ENCODE measurements at regions not wholly inside any gene's neighbourhood (a gene's known extent, or its start where the extent isn't known, plus 50 kb on each side); places are given as distances from the start of the nearest gene placed in this dataset.
"Not testable (repeated sequence)": the region's sequence is repeated elsewhere in the genome, so short reads cannot be mapped to it uniquely, and the experiment has no call there.

- H3K27me3 ChIP-seq (ENCODE audit: insufficient read depth); H3K4me2 ChIP-seq; H3K4me1 ChIP-seq (ENCODE audit: insufficient read depth); H3K9me2 ChIP-seq (ENCODE audit: insufficient read depth); H3K36me3 ChIP-seq (ENCODE audit: insufficient read depth); H3K27ac Mint-ChIP-seq; ATAC-seq; H3K36me3 Mint-ChIP-seq (ENCODE audit: low read depth); H2AFZ ChIP-seq; H3K9me3 Mint-ChIP-seq; H3K4me3 ChIP-seq; H4K20me1 ChIP-seq (replicated peaks; ENCODE audit: insufficient read depth); H3K4me3 Mint-ChIP-seq; H3K79me2 ChIP-seq (replicated peaks; ENCODE audit: insufficient read depth); DNase-seq (ENCODE audit: low spot score); H3K27ac ChIP-seq (ENCODE audit: low read depth); H3K27me3 Mint-ChIP-seq (ENCODE audit: insufficient read depth, low read depth, poor library complexity); H3F3A ChIP-seq (replicated peaks; ENCODE audit: low read depth): not testable (repeated sequence)
- H3K4me1 Mint-ChIP-seq: peaks cover 10% of the 10 kb centered on the region
Observed at GRCh38 chr5:93933269-93933668, 191.9 kb upstream of the POU5F2 start.

DNA sequence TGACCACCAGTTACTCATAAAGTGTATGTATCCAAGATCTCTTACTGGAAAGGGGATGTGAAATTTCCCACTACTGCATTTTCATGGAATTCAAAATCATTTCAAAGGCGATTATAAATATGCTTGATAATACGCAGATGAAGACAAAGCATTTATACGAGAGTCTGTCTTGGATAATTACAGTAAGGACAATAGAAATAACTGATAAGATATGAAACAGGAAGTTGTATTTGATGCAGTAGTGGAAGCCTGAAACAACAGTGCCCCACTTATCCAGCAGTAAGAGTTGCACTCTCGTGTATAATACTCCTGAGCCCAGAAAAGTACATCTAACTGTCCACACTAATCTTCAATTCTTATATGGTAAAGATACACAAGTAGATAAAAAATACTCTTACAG, 188.7 kb upstream of the POU5F2 start:
- Histone ChIP-seq H4K20me1 (replicated peaks; ENCODE audit: insufficient read depth) (no peaks in the 10 kb centered on the region), H3K36me3 (ENCODE audit: insufficient read depth) (no peaks in the 10 kb centered on the region), H3K79me2 (replicated peaks; ENCODE audit: insufficient read depth) (no peaks in the 10 kb centered on the region), H3K4me3 (no peak overlapping the region), H3K4me1 (ENCODE audit: insufficient read depth) (peaks cover 11% of the 10 kb centered on the region), H3F3A (replicated peaks; ENCODE audit: low read depth) (no peaks in the 10 kb centered on the region), H3K4me2 (no peak overlapping the region), H2AFZ (no peak overlapping the region), H3K9me2 (ENCODE audit: insufficient read depth) (no peaks in the 10 kb centered on the region), H3K27ac (ENCODE audit: low read depth) (no peak overlapping the region), H3K27me3 (ENCODE audit: insufficient read depth) (no peaks in the 10 kb centered on the region)
- Mint-ChIP-seq H3K4me1 (peaks cover 23% of the 10 kb centered on the region), H3K9me3 (no peaks in the 10 kb centered on the region), H3K27me3 (ENCODE audit: insufficient read depth, low read depth, poor library complexity) (peaks cover 1% of the 10 kb centered on the region), H3K36me3 (ENCODE audit: low read depth) (no peaks in the 10 kb centered on the region), H3K27ac (no peak overlapping the region; the same call in 1 of the 2 replicates), H3K4me3 (no peak overlapping the region)
- ATAC-seq: no peak
- no peak for DNase-seq (ENCODE audit: low spot score)
- TF ChIP-seq ETS1 (IDR thresholded peaks at IDR 0.05) (no peak), JUNB (IDR thresholded peaks at IDR 0.05; ENCODE audit: unreplicated experiment) (no peak), EZH2 (IDR thresholded peaks at IDR 0.05; ENCODE audit: low read depth, unreplicated experiment) (no peak), NANOG (IDR thresholded peaks at IDR 0.05; ENCODE audit: borderline replicate concordance) (no peak), CTCF (conservative IDR thresholded peaks at IDR 0.05; ENCODE audit: low read depth in 2 of 2) (no peak), REST (IDR thresholded peaks at IDR 0.05; ENCODE audit: unreplicated experiment) (no peak), STAT1 (IDR thresholded peaks at IDR 0.05; ENCODE audit: unreplicated experiment) (no peak), EZH2phosphoT487 (IDR thresholded peaks at IDR 0.05; ENCODE audit: unreplicated experiment) (no peak), ZNF331 (CRISPR knock-in tag; IDR thresholded peaks at IDR 0.05; ENCODE audit: low read depth) (no peak)
- TF ChIP-seq, protein P1, sequence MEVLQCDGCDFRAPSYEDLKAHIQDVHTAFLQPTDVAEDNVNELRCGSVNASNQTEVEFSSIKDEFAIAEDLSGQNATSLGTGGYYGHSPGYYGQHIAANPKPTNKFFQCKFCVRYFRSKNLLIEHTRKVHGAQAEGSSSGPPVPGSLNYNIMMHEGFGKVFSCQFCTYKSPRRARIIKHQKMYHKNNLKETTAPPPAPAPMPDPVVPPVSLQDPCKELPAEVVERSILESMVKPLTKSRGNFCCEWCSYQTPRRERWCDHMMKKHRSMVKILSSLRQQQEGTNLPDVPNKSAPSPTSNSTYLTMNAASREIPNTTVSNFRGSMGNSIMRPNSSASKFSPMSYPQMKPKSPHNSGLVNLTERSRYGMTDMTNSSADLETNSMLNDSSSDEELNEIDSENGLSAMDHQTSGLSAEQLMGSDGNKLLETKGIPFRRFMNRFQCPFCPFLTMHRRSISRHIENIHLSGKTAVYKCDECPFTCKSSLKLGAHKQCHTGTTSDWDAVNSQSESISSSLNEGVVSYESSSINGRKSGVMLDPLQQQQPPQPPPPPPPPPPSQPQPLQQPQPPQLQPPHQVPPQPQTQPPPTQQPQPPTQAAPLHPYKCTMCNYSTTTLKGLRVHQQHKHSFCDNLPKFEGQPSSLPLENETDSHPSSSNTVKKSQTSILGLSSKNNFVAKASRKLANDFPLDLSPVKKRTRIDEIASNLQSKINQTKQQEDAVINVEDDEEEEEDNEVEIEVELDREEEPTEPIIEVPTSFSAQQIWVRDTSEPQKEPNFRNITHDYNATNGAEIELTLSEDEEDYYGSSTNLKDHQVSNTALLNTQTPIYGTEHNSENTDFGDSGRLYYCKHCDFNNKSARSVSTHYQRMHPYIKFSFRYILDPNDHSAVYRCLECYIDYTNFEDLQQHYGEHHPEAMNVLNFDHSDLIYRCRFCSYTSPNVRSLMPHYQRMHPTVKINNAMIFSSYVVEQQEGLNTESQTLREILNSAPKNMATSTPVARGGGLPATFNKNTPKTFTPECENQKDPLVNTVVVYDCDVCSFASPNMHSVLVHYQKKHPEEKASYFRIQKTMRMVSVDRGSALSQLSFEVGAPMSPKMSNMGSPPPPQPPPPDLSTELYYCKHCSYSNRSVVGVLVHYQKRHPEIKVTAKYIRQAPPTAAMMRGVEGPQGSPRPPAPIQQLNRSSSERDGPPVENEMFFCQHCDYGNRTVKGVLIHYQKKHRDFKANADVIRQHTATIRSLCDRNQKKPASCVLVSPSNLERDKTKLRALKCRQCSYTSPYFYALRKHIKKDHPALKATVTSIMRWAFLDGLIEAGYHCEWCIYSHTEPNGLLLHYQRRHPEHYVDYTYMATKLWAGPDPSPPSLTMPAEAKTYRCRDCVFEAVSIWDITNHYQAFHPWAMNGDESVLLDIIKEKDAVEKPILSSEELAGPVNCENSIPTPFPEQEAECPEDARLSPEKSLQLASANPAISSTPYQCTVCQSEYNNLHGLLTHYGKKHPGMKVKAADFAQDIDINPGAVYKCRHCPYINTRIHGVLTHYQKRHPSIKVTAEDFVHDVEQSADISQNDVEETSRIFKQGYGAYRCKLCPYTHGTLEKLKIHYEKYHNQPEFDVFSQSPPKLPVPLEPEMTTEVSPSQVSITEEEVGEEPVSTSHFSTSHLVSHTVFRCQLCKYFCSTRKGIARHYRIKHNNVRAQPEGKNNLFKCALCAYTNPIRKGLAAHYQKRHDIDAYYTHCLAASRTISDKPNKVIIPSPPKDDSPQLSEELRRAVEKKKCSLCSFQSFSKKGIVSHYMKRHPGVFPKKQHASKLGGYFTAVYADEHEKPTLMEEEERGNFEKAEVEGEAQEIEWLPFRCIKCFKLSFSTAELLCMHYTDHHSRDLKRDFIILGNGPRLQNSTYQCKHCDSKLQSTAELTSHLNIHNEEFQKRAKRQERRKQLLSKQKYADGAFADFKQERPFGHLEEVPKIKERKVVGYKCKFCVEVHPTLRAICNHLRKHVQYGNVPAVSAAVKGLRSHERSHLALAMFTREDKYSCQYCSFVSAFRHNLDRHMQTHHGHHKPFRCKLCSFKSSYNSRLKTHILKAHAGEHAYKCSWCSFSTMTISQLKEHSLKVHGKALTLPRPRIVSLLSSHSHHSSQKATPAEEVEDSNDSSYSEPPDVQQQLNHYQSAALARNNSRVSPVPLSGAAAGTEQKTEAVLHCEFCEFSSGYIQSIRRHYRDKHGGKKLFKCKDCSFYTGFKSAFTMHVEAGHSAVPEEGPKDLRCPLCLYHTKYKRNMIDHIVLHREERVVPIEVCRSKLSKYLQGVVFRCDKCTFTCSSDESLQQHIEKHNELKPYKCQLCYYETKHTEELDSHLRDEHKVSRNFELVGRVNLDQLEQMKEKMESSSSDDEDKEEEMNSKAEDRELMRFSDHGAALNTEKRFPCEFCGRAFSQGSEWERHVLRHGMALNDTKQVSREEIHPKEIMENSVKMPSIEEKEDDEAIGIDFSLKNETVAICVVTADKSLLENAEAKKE (CRISPR knock-in tag; IDR thresholded peaks at IDR 0.05): no peak
